ENCODE measurements at regions not wholly inside any gene's neighbourhood (a gene's known extent, or its start where the extent isn't known, plus 50 kb on each side); places are given as distances from the start of the nearest gene placed in this dataset.
"Not testable (repeated sequence)": the region's sequence is repeated elsewhere in the genome, so short reads cannot be mapped to it uniquely, and the experiment has no call there.

GRCh38 chr7:86209036-86209435 is 434.7 kb upstream of the GRM3 start:
- DNase-seq (ENCODE audit: low read depth in 3 of 3, low spot score in 2 of 3): no peak

GRCh38 chr7:86207740-86208139 is 436.0 kb upstream of the GRM3 start:
- DNase-seq (ENCODE audit: low read depth in 3 of 3, low spot score in 2 of 3): no peak

- DNase-seq (ENCODE audit: low read depth in 3 of 3, low spot score in 2 of 3): no peak
Measured at GRCh38 chr7:86202833-86203232, 440.9 kb upstream of the GRM3 start.

GRCh38 chr7:86201767-86202166 is 441.9 kb upstream of the GRM3 start:
- DNase-seq (ENCODE audit: low read depth in 3 of 3, low spot score in 2 of 3): no peak

- DNase-seq (ENCODE audit: low read depth in 3 of 3, low spot score in 2 of 3): no peak
Measured at GRCh38 chr7:86199881-86200614, 443.7 kb upstream of the GRM3 start.

- no peak for DNase-seq (ENCODE audit: low read depth in 3 of 3, low spot score in 2 of 3)
Measured at GRCh38 chr7:86190351-86190750, 453.4 kb upstream of the GRM3 start.

- DNase-seq (ENCODE audit: low read depth in 3 of 3, low spot score in 2 of 3): no peak
Measured at GRCh38 chr7:86181474-86181873, 462.2 kb upstream of the GRM3 start.

- no peak for DNase-seq (ENCODE audit: low read depth in 3 of 3, low spot score in 2 of 3)
Measured at GRCh38 chr7:86164827-86165226, 478.9 kb upstream of the GRM3 start.

- DNase-seq (ENCODE audit: low read depth in 3 of 3, low spot score in 2 of 3): no peak
Measured at GRCh38 chr7:86158111-86158510, 485.6 kb upstream of the GRM3 start.

GRCh38 chr7:86155623-86156022 is 488.1 kb upstream of the GRM3 start:
- DNase-seq (ENCODE audit: low read depth in 3 of 3, low spot score in 2 of 3): no peak

- DNase-seq (ENCODE audit: low read depth in 3 of 3, low spot score in 2 of 3): no peak
Measured at GRCh38 chr7:86152926-86153325, 490.8 kb upstream of the GRM3 start.

GRCh38 chr7:86149024-86149665 is 494.6 kb upstream of the GRM3 start:
- no peak for DNase-seq (ENCODE audit: low read depth in 3 of 3, low spot score in 2 of 3)

GRCh38 chr7:86148501-86148900 is 495.2 kb upstream of the GRM3 start:
- DNase-seq (ENCODE audit: low read depth in 3 of 3, low spot score in 2 of 3): no peak

GRCh38 chr7:86137343-86137742 is 506.4 kb upstream of the GRM3 start:
- no peak for DNase-seq (ENCODE audit: low read depth in 3 of 3, low spot score in 2 of 3)

- no peak for DNase-seq (ENCODE audit: low read depth in 3 of 3, low spot score in 2 of 3)
Measured at GRCh38 chr7:86130268-86130667, 513.4 kb upstream of the GRM3 start.

GRCh38 chr7:86123476-86123875 is 520.2 kb upstream of the GRM3 start:
- no peak for DNase-seq (ENCODE audit: low read depth in 3 of 3, low spot score in 2 of 3)

GRCh38 chr7:86094166-86094669 is 549.5 kb upstream of the GRM3 start:
- no peak for DNase-seq (ENCODE audit: low read depth in 3 of 3, low spot score in 2 of 3)

GRCh38 chr7:86091369-86091768 is 552.3 kb upstream of the GRM3 start:
- no peak for DNase-seq (ENCODE audit: low read depth in 3 of 3, low spot score in 2 of 3)

- no peak for DNase-seq (ENCODE audit: low read depth in 3 of 3, low spot score in 2 of 3)
Measured at GRCh38 chr7:86089455-86089854, 554.3 kb upstream of the GRM3 start.

GRCh38 chr7:86064572-86064971 is 579.1 kb upstream of the GRM3 start:
- not testable (repeated sequence) for DNase-seq (ENCODE audit: low read depth in 3 of 3, low spot score in 2 of 3)

- no peak for DNase-seq (ENCODE audit: low read depth in 3 of 3, low spot score in 2 of 3)
Measured at GRCh38 chr7:86058649-86059048, 585.1 kb upstream of the GRM3 start.

- no peak for DNase-seq (ENCODE audit: low read depth in 3 of 3, low spot score in 2 of 3)
Measured at GRCh38 chr7:86050918-86051317, 592.8 kb upstream of the GRM3 start.

Measured in right renal cortex interstitium (tissue), 3 donors.